Loucy (cell line): ENCODE measurements at regions not wholly inside any gene's neighbourhood (a gene's known extent, or its start where the extent isn't known, plus 50 kb on each side); places are given as distances from the start of the nearest gene placed in this dataset.

Source experiments
- H2AFZ ChIP-seq: fragments of 200-600 bp; sonication (generic); 2 replicates; pipeline ENCODE4 v1.6.0; 2016; ENCODE audit warnings: antibody characterized with exemption, mild to moderate bottlenecking, low read length, moderate library complexity
- H3F3A ChIP-seq: fragments of 200-600 bp; 2 replicates; pipeline ENCODE4 v1.6.0; 2016; ENCODE audit warnings: antibody characterized with exemption, low read depth, mild to moderate bottlenecking
- H3K27me3 ChIP-seq: fragments of 200-600 bp; sonication (generic); 2 replicates; pipeline ENCODE4 v1.6.1; 2014; ENCODE audit warnings: low read length, mild to moderate bottlenecking; ENCODE audit not compliant: insufficient read depth, poor library complexity, severe bottlenecking
- H3K36me3 ChIP-seq: fragments of 200-600 bp; sonication (generic); 2 replicates; pipeline ENCODE4 v1.6.1; 2016; ENCODE audit warnings: low read length; ENCODE audit not compliant: insufficient read depth
- H3K4me1 ChIP-seq: fragments of 200-600 bp; sonication (generic); 2 replicates; pipeline ENCODE4 v1.5.1; 2014; ENCODE audit warnings: low read length, mild to moderate bottlenecking; ENCODE audit not compliant: insufficient read depth, poor library complexity, severe bottlenecking
- H3K4me2 ChIP-seq: fragments of 200-600 bp; sonication (generic); 2 replicates; pipeline ENCODE4 v1.6.0; 2014; ENCODE audit warnings: antibody characterized with exemption, low read length, low read depth, mild to moderate bottlenecking; ENCODE audit not compliant: poor library complexity, severe bottlenecking
- H3K4me3 ChIP-seq: fragments of 200-600 bp; sonication (generic); 2 replicates; pipeline ENCODE4 v1.5.1; 2014; ENCODE audit warnings: low read length, mild to moderate bottlenecking, mixed read lengths; ENCODE audit not compliant: poor library complexity, severe bottlenecking
- H3K79me2 ChIP-seq: fragments of 200-600 bp; sonication (generic); 2 replicates; pipeline ENCODE4 v1.6.1; 2014; ENCODE audit warnings: low read length; ENCODE audit not compliant: insufficient read depth
- H3K9ac ChIP-seq: fragments of 200-600 bp; sonication (generic); 2 replicates; pipeline ENCODE4 v1.6.0; 2014; ENCODE audit warnings: mild to moderate bottlenecking, low read depth, low read length, moderate library complexity; ENCODE audit not compliant: poor library complexity, severe bottlenecking
- H3K9me2 ChIP-seq: fragments of 200-600 bp; sonication (generic); replicated peaks from 2 replicates; pipeline ENCODE4 v1.6.1; 2016; ENCODE audit warnings: low read depth, low read length, mixed read lengths
- H3K9me3 ChIP-seq: fragments of 200-600 bp; sonication (generic); 2 replicates; pipeline ENCODE4 v1.6.1; 2014; ENCODE audit warnings: mild to moderate bottlenecking, antibody characterized with exemption, low read length, low read depth; ENCODE audit not compliant: insufficient read depth
- H4K20me1 ChIP-seq: fragments of 200-600 bp; sonication (generic); 2 replicates; pipeline ENCODE4 v1.6.0; 2014; ENCODE audit warnings: antibody characterized with exemption, low read length, mild to moderate bottlenecking; ENCODE audit not compliant: insufficient read depth, poor library complexity, severe bottlenecking
- CTCF ChIP-seq: fragments of 200-600 bp; sonication (generic); conservative IDR thresholded peaks from 2 replicates; pipeline ENCODE4 v1.5.1; 2014; ENCODE audit warnings: mild to moderate bottlenecking, antibody characterized with exemption, low read length
- EZH2phosphoT487 ChIP-seq: fragments of 200-600 bp; IDR thresholded peaks from 2 replicates; pipeline ENCODE4 v1.6.1; 2018; ENCODE audit warnings: antibody characterized with exemption, mild to moderate bottlenecking, moderate library complexity, borderline replicate concordance

GRCh38 chr9:87447547-87448432 lies 49.9 kb upstream of the DAPK1 start:
- H4K20me1 ChIP-seq, result no peaks in the 10 kb centered on the region
- H3K36me3 ChIP-seq, result no peaks in the 10 kb centered on the region
- TF ChIP-seq CTCF, result no peak
- TF ChIP-seq EZH2phosphoT487, result no peak
- H2AFZ ChIP-seq, result no peak overlapping the region
- no peak overlapping the region for H3K4me2 ChIP-seq
- no peaks in the 10 kb centered on the region for H3K79me2 ChIP-seq
- H3K4me3 ChIP-seq, result no peak overlapping the region
- no peaks in the 10 kb centered on the region for H3K4me1 ChIP-seq
- no peaks in the 10 kb centered on the region for H3K9me2 ChIP-seq
- no peaks in the 10 kb centered on the region for H3K9me3 ChIP-seq
- no peaks in the 10 kb centered on the region for H3F3A ChIP-seq
- no peaks in the 10 kb centered on the region for H3K27me3 ChIP-seq
- no peak overlapping the region for H3K9ac ChIP-seq
